ENCODE measurements at regions not wholly inside any gene's neighbourhood (a gene's known extent, or its start where the extent isn't known, plus 50 kb on each side); places are given as distances from the start of the nearest gene placed in this dataset.
A peak's percentile ranks its signal among the peaks of the same experiment; 100 is the strongest.

GRCh38 chr2:234649951-234650350 lies 153.1 kb upstream of the ARL4C start:
- in situ Hi-C loops (cut with HindIII; ENCODE audit: low pct_ligation_motif_present, low pct_unique_long_range_greater_than_20kb, low sequenced_read_pairs): no loop called here
- no peak for DNase-seq

DNA sequence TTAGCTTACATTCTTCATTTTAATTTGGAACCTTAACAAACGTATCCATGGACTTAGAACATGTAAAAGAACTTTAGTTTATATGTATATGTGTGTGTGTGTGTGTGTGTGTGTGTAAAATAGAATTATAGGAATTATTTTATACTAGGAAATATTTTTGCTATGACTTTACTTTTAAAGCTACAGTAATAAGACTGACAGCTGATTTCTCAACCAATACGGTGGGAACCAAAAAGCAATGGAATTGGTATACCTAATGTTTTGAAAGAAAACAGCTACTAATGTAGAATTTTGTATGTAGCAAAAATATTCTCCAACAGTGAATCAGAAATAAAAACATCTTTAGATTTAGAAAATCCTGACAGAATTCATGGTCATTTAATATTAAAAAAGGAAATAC lies 146.5 kb upstream of the ARL4C start:
- in situ Hi-C loops (cut with HindIII; ENCODE audit: low pct_ligation_motif_present, low pct_unique_long_range_greater_than_20kb, low sequenced_read_pairs): no loop called here
- peak; percentile 50 for DNase-seq

GRCh38 chr2:234641086-234641485 lies 144.2 kb upstream of the ARL4C start:
- no peak for DNase-seq
- in situ Hi-C loops (cut with HindIII; ENCODE audit: low pct_ligation_motif_present, low pct_unique_long_range_greater_than_20kb, low sequenced_read_pairs): no loop called here

- peak; percentile 84 for DNase-seq
- in situ Hi-C loops (cut with HindIII; ENCODE audit: low pct_ligation_motif_present, low pct_unique_long_range_greater_than_20kb, low sequenced_read_pairs): no loop called here
These were observed 143.8 kb upstream of the ARL4C start for GRCh38 chr2:234640657-234641056.

GRCh38 chr2:234638966-234639365 lies 142.1 kb upstream of the ARL4C start:
- no peak for DNase-seq
- in situ Hi-C loops (cut with HindIII; ENCODE audit: low pct_ligation_motif_present, low pct_unique_long_range_greater_than_20kb, low sequenced_read_pairs): no loop called here

GRCh38 chr2:234635284-234635683 lies 138.4 kb upstream of the ARL4C start:
- in situ Hi-C loops (cut with HindIII; ENCODE audit: low pct_ligation_motif_present, low pct_unique_long_range_greater_than_20kb, low sequenced_read_pairs): no loop called here
- peak; percentile 9 for DNase-seq

- DNase-seq: no peak
- in situ Hi-C loops (cut with HindIII; ENCODE audit: low pct_ligation_motif_present, low pct_unique_long_range_greater_than_20kb, low sequenced_read_pairs): no loop called here
These were observed 136.8 kb upstream of the ARL4C start for GRCh38 chr2:234633581-234634230.

DNA sequence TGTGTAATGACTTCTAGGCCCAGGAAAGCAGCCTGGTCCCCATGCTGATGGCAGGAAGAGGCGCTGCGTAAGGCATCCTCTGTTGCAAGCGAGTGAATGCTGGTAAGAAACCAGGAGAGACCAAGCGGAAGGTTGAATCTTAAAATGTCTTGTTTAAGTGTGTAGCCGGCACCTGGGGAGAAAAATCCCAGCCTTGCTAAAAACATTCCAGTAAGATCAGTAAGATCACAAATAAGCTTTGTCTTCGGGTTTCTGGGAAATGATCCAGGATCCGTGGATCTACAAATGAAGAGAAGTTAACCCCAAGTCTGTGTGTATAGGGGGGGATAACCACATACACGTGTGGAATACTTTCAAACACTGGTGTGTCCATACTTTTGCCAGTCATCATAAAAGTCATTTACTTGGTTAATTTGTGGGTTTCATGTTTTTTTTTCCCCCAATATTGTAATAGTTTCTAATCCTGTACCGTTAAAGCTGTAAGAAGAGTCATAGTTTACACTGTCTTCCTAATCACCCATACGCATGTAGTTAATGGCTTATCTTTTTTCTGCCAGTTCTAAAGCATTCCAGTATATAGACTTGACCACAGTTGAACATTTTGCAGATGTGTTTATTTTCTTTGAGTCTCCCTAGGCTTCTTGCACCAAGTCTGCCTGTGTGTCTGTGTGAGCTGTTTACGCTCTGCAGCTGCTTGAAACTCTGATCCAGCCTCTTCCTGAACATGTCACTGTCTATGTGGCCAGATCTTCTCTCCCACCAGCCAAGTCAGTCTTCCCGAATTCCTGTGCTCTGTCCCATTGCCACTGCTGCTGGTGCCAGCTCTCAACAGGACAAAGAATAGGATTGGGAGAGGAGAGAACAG lies 135.9 kb upstream of the ARL4C start:
- in situ Hi-C loops (cut with HindIII; ENCODE audit: low pct_ligation_motif_present, low pct_unique_long_range_greater_than_20kb, low sequenced_read_pairs): no loop called here
- no peak for DNase-seq

- no peak for DNase-seq
- in situ Hi-C loops (cut with HindIII; ENCODE audit: low pct_ligation_motif_present, low pct_unique_long_range_greater_than_20kb, low sequenced_read_pairs): no loop called here
These were observed 135.0 kb upstream of the ARL4C start for GRCh38 chr2:234631646-234632514.

GRCh38 chr2:234630801-234631261 lies 133.9 kb upstream of the ARL4C start:
- in situ Hi-C loops (cut with HindIII; ENCODE audit: low pct_ligation_motif_present, low pct_unique_long_range_greater_than_20kb, low sequenced_read_pairs): no loop called here
- DNase-seq: no peak

- DNase-seq: no peak
- in situ Hi-C loops (cut with HindIII; ENCODE audit: low pct_ligation_motif_present, low pct_unique_long_range_greater_than_20kb, low sequenced_read_pairs): no loop called here
These were observed 132.7 kb upstream of the ARL4C start for GRCh38 chr2:234629596-234629995.

DNA sequence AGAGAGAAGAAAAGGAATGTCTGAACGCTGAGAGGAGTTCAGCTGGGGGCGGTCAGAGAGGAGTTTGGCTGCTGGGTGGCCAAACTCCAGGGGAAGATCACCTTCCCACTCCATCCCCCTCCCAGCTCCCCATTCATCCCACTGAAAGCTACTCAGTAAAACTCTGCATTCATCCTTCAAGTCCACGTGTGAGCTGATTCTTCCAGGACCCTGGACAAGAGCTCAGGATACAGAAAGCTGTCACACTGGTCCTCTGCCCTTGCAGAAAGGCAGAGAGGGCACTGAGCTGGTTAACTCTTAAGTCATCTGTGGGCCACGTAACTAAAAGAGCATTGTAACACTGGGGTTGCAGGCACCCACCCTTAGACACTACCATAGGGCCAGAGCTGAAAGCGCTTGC lies 132.1 kb upstream of the ARL4C start:
- in situ Hi-C loops (cut with HindIII; ENCODE audit: low pct_ligation_motif_present, low pct_unique_long_range_greater_than_20kb, low sequenced_read_pairs): no loop called here
- no peak for DNase-seq

DNA sequence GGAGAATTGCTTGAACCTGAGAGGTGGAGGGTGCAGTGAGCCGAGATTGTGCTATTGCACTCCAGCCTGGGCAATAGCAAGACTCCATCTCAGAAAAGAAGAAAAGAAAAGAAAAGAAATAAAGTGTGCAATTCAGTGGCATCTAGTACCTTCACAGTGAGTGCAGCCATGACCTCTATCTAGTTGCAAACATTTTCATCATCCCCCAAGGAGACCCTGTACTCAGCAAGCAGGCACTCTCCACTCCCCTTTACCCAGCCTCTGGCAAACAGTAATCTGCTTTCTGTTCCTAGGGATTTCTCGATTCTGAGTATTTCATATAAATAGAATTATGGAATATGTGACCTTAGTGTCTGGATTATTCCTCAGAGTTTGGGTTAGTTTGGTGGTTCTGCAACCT lies 130.4 kb upstream of the ARL4C start:
- DNase-seq: no peak
- in situ Hi-C loops (cut with HindIII; ENCODE audit: low pct_ligation_motif_present, low pct_unique_long_range_greater_than_20kb, low sequenced_read_pairs): no loop called here

- in situ Hi-C loops (cut with HindIII; ENCODE audit: low pct_ligation_motif_present, low pct_unique_long_range_greater_than_20kb, low sequenced_read_pairs): no loop called here
- DNase-seq: no peak
These were observed 129.8 kb upstream of the ARL4C start for GRCh38 chr2:234626566-234627130.

- in situ Hi-C loops (cut with HindIII; ENCODE audit: low pct_ligation_motif_present, low pct_unique_long_range_greater_than_20kb, low sequenced_read_pairs): no loop called here
- DNase-seq: no peak
These were observed 128.9 kb upstream of the ARL4C start for GRCh38 chr2:234625626-234626250.

DNA sequence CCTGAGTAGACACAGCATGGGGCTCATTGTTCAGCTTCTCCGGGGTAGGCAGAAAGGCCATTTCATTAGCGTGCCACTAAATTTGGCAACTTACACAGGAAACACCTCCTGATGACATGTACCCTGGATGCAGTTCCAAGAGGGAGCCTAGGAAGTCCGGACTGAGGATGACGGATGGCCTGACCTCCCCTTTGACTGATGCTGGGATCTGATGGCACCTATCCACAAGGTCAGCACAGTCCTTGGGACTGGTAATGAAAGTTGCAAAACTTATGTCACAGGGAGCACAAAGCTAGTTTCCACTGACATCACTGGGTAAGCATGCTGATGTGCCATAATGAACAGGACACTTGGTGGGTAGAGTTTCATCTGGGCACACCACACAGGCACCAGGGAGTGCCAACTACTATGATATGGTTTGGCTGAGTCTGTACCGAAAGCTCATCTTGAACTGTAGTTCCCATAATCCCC lies 126.7 kb upstream of the ARL4C start:
- DNase-seq: no peak
- in situ Hi-C loops (cut with HindIII; ENCODE audit: low pct_ligation_motif_present, low pct_unique_long_range_greater_than_20kb, low sequenced_read_pairs): no loop called here

GRCh38 chr2:234621120-234621519 lies 124.2 kb upstream of the ARL4C start:
- no peak for DNase-seq
- in situ Hi-C loops (cut with HindIII; ENCODE audit: low pct_ligation_motif_present, low pct_unique_long_range_greater_than_20kb, low sequenced_read_pairs): no loop called here

DNA sequence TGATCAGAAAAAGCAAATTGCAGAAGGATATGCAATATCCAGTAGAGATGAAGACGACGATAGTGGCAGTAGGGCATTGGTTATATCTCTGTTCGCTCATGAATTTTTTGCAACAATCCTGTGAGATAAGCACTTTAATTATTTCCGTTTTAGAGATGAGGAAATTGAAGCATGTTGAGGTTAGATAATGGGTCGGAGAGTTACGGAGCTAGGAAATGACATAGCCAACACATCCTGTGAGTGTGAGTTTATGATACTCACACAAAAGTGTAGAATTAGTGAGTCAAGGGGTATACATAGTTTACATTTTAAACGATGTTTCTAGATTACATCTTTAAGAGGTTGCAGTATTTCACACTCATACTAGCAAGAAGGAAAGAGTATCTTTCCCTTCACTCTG lies 123.1 kb upstream of the ARL4C start:
- no peak for DNase-seq
- in situ Hi-C loops (cut with HindIII; ENCODE audit: low pct_ligation_motif_present, low pct_unique_long_range_greater_than_20kb, low sequenced_read_pairs): no loop called here
